ENCODE measurements at regions not wholly inside any gene's neighbourhood (a gene's known extent, or its start where the extent isn't known, plus 50 kb on each side); places are given as distances from the start of the nearest gene placed in this dataset.

DNA sequence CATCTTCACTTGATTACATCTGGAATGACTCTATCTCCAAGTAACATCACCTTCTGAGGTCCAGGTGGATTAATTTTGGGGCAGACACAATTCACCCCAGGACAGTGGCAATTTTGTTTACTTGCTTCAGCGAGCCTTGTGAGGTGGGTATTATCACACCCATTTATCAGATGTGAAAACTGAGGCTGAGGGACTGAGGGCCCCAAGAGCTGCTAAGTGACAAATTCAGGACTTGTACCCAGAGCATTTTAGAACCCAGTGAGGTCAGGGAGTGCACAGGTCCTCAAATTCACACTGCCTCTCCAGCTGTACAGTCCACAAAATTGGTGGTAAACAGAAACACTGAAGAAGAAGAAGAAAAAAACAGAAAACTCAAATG lies 125.2 kb upstream of the PMEPA1 start:
- TF ChIP-seq CTCF (IDR thresholded peaks at IDR 0.05; ENCODE audit: low read depth, low read length) (no peak), EZH2phosphoT487 (IDR thresholded peaks at IDR 0.05; ENCODE audit: low read depth) (no peak)
